IMR-90 (cell line): ENCODE measurements at regions not wholly inside any gene's neighbourhood (a gene's known extent, or its start where the extent isn't known, plus 50 kb on each side); places are given as distances from the start of the nearest gene placed in this dataset.
A peak's percentile ranks its signal among the peaks of the same experiment; 100 is the strongest.

ENCODE experiments used
- ATAC-seq: fragments of 200-7000 bp; cut with Tn5 transposase; 2 replicates; pipeline ENCODE4 v1.9.1; 2020; ENCODE audit warnings: low read depth, mild to moderate bottlenecking, moderate library complexity
- BruUV-seq: library from RNA; stranded (reverse); fragments of 400-500 nt; replicated peaks from 2 replicates; lab custom pipeline; 2021; lab: Mats Ljungman, UMichigan
- CTCF ChIA-PET: fragments of 300-600 bp; formaldehyde crosslinking; extraction: SDS; loops from one replicate; lab custom pipeline; 2021; ENCODE audit warnings: antibody characterized with exemption; lab: Yijun Ruan, JAX
- POLR2A ChIA-PET: fragments of 300-600 bp; sonication (Branson Sonifier 250); formaldehyde crosslinking; loops from one replicate; lab custom pipeline; 2022; ENCODE audit warnings: antibody characterized with exemption; ENCODE audit not compliant: unreplicated experiment; lab: Charles Lee
- DNase-seq: peaks from one replicate; pipeline ENCODE4 v3.0.0; 2013
- H2AFZ ChIP-seq: replicated peaks from 2 replicates; pipeline ENCODE3; 2013; ENCODE audit warnings: low read length, mild to moderate bottlenecking; ENCODE audit not compliant: poor library complexity
- H2AK5ac ChIP-seq: 2 replicates; pipeline ENCODE4 v1.6.1; 2013; ENCODE audit warnings: low read depth, low read length, inconsistent platforms
- H2AK9ac ChIP-seq: replicated peaks from 2 replicates; pipeline ENCODE3; 2013; ENCODE audit warnings: mild to moderate bottlenecking, low read depth, low read length, moderate library complexity; ENCODE audit not compliant: poor library complexity
- H2BK120ac ChIP-seq: 2 replicates; pipeline ENCODE4 v1.6.1; 2013; ENCODE audit warnings: low read depth, low read length, inconsistent platforms
- H2BK15ac ChIP-seq: 3 replicates; pipeline ENCODE4 v1.6.1; 2013; ENCODE audit warnings: low read depth, low read length, inconsistent platforms
- H2BK20ac ChIP-seq: 2 replicates; pipeline ENCODE4 v1.6.1; 2013; ENCODE audit warnings: low read depth, mild to moderate bottlenecking, inconsistent platforms, low read length, moderate library complexity
- H2BK5ac ChIP-seq: 2 replicates; pipeline ENCODE4 v1.6.1; 2013; ENCODE audit warnings: mild to moderate bottlenecking, low read depth, low read length, inconsistent platforms; ENCODE audit not compliant: poor library complexity, severe bottlenecking
- H3K14ac ChIP-seq: replicated peaks from 2 replicates; pipeline ENCODE4 v1.6.1; 2013; ENCODE audit warnings: low read depth, low read length, inconsistent platforms
- H3K18ac ChIP-seq: 2 replicates; pipeline ENCODE4 v1.6.1; 2013; ENCODE audit warnings: low read depth, low read length, control low read depth
- H3K23ac ChIP-seq: 2 replicates; pipeline ENCODE4 v1.6.1; 2013; ENCODE audit warnings: low read depth, low read length, inconsistent platforms
- H3K27ac ChIP-seq: 2 replicates; pipeline ENCODE4 v1.5.1; 2013; ENCODE audit warnings: mild to moderate bottlenecking, control low read depth, low read length; ENCODE audit not compliant: insufficient read depth
- H3K27me3 ChIP-seq: 2 replicates; pipeline ENCODE4 v1.6.1; 2013; ENCODE audit warnings: low read length; ENCODE audit not compliant: control insufficient read depth, insufficient read depth
- H3K36me3 ChIP-seq: 2 replicates; pipeline ENCODE4 v1.6.1; 2013; ENCODE audit warnings: low read length, mixed read lengths; ENCODE audit not compliant: control insufficient read depth, insufficient read depth
- H3K4ac ChIP-seq: 2 replicates; pipeline ENCODE4 v1.6.1; 2013; ENCODE audit warnings: low read depth, low read length, inconsistent platforms
- H3K4me1 ChIP-seq: 2 replicates; pipeline ENCODE4 v1.6.1; 2013; ENCODE audit warnings: low read length, mixed read lengths; ENCODE audit not compliant: control insufficient read depth, insufficient read depth
- H3K4me2 ChIP-seq: 2 replicates; pipeline ENCODE4 v1.6.1; 2013; ENCODE audit warnings: low read depth, mild to moderate bottlenecking, control low read depth, low read length, moderate library complexity
- H3K4me3 ChIP-seq: 2 replicates; pipeline ENCODE4 v1.5.1; 2013; ENCODE audit warnings: low read depth, mild to moderate bottlenecking, control low read depth, low read length, moderate library complexity; ENCODE audit not compliant: insufficient read depth
- H3K56ac ChIP-seq: 2 replicates; pipeline ENCODE4 v1.6.1; 2013; ENCODE audit warnings: low read length, inconsistent platforms; ENCODE audit not compliant: insufficient read depth; ENCODE audit errors: extremely low read depth
- H3K79me1 ChIP-seq, 2 experiments: 2 replicates each; pipeline ENCODE4 v1.6.1; 2013; ENCODE audit warnings: low read length in 2 of 2, inconsistent platforms in 1 of 2, low read depth in 1 of 2
- H3K9ac ChIP-seq: 2 replicates; pipeline ENCODE4 v1.6.1; 2013; ENCODE audit warnings: low read depth, low read length, control low read depth
- H3K9me1 ChIP-seq: 2 replicates; pipeline ENCODE4 v1.6.1; 2013; ENCODE audit warnings: low read length, inconsistent platforms; ENCODE audit not compliant: insufficient read depth
- H3K9me3 ChIP-seq: 2 replicates; pipeline ENCODE4 v1.6.1; 2013; ENCODE audit warnings: low read length; ENCODE audit not compliant: control insufficient read depth, insufficient read depth
- H4K20me1 ChIP-seq: 2 replicates; pipeline ENCODE4 v1.6.1; 2013; ENCODE audit warnings: low read length, inconsistent platforms; ENCODE audit not compliant: insufficient read depth
- H4K5ac ChIP-seq: 2 replicates; pipeline ENCODE4 v1.6.1; 2013; ENCODE audit warnings: mild to moderate bottlenecking, low read depth, low read length, control low read depth
- H4K8ac ChIP-seq, 2 experiments: 2 replicates each; pipeline ENCODE4 v1.6.1; 2013; ENCODE audit warnings: low read depth in 2 of 2, low read length in 2 of 2, control low read depth in 1 of 2, inconsistent platforms in 1 of 2
- H4K91ac ChIP-seq: 2 replicates; pipeline ENCODE4 v1.6.1; 2013; ENCODE audit warnings: low read depth, low read length, inconsistent platforms; ENCODE audit not compliant: insufficient read depth
- BHLHE40 ChIP-seq: fragments of 150-350 bp; IDR thresholded peaks from 2 replicates; pipeline ENCODE4 v1.6.1; 2016; ENCODE audit warnings: mild to moderate bottlenecking, low read depth, low read length
- CHD1 ChIP-seq: IDR thresholded peaks from 2 replicates; pipeline ENCODE4 v1.6.1; 2012; ENCODE audit warnings: low read depth, low read length, improper control_type of control experiment
- MAZ ChIP-seq: IDR thresholded peaks from 2 replicates; pipeline ENCODE4 v1.6.1; 2012; ENCODE audit warnings: low read depth, mild to moderate bottlenecking, low read length, improper control_type of control experiment, moderate library complexity, borderline replicate concordance
- RFX5 ChIP-seq: IDR thresholded peaks from 2 replicates; pipeline ENCODE4 v1.8.0; 2012; ENCODE audit warnings: low read depth, mild to moderate bottlenecking, low read length, moderate library complexity
- WGBS, 2 experiments: methylation state at CpG; one replicate each; pipeline versions ENCODE4 v1.1.5 to v1.1.7; 2013; ENCODE audit warnings: missing lambda C conversion rate in 2 of 2; ENCODE audit not compliant: insufficient read length in 1 of 2; ENCODE audit errors: extremely low coverage in 2 of 2; 5-methylcytosine and 5-hydroxymethylcytosine counted together
- dilution Hi-C: fragments of 300-500 bp; cut with HindIII; formaldehyde crosslinking; loops from one replicate; pipeline ENCODE4 v1.14.3; 2018; ENCODE audit warnings: low sequenced_read_pairs; ENCODE audit not compliant: unreplicated experiment
- in situ Hi-C: fragments of 300-500 bp; cut with MboI; formaldehyde crosslinking; loops from 3 replicates; pipeline ENCODE4 v1.14.3; 2019; ENCODE audit warnings: low sequenced_read_pairs, inconsistent platforms, mixed read lengths
- intact Hi-C: fragments of 100-400 bp; cut with micrococcal nuclease; formaldehyde crosslinking; loops from 2 replicates; pipeline ENCODE4 v1.10.0; 2022
- TF ChIP-seq, protein P1 (sequence below): fragments of 150-350 bp; IDR thresholded peaks from 2 replicates; pipeline ENCODE4 v1.6.1; 2016; ENCODE audit warnings: low read depth, mild to moderate bottlenecking, low read length, moderate library complexity, borderline replicate concordance

DNA sequence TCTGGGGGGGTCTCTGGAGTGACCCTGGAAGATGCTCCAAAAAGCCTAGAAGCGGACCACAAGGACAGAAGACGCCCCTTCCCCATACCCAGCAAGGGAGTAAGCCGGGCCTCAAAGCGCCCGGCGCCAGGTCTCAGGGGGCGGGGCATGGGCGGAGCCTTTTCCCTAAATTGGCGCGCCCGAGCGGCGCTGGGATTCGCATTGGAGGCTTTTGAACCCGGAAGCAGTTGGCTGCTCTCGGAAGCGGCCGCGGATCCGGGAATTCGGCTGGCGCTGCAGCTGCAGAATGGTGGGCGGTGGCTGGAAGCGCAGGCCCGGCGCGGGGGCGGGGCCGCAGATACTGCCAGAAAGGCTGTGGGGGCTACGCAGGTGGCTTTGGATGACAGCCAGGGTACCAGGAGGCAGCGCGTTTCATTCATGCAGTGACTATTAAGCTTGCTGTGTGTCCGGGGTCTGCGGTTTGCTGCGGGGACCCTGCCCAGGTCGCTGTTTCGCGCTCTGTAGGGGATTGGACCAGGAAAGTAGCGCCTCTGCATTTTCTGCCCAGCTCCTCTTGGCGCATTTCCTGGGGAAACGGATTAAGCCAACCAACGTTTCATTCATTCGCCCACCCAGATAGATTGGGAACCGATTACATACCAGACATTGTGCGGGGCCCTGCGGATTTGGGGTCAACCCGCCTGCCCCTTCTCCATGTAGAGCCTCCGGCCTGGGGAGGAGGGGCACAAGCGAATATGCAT is 83.0 kb upstream of the FREM1 start:
- Histone ChIP-seq H4K5ac (peak overlapping the region; percentile 82), H3K27me3 (no peaks in the 10 kb centered on the region), H2BK20ac (no peak overlapping the region), H3K18ac (no peak overlapping the region), H3K79me1 (no peaks in the 10 kb centered on the region), H3K9me3 (no peaks in the 10 kb centered on the region), H2AK5ac (no peak overlapping the region), H3K23ac (no peak overlapping the region), H3K4me3 (peak overlapping the region; percentile 85), H4K20me1 (no peaks in the 10 kb centered on the region), H3K27ac (0 out of 2 replicates have a peak overlapping the region, but pooled peaks have one; percentile 27), H2AK9ac (peak overlapping the region; percentile 26), H2BK120ac (no peak overlapping the region), H3K56ac (no peak overlapping the region), H2BK15ac (no peak overlapping the region), H3K4me2 (peak overlapping the region; percentile 79), H4K8ac (peak overlapping the region; percentile 76 to 86), H3K9me1 (no peaks in the 10 kb centered on the region), H3K14ac (no peak overlapping the region), H4K91ac (no peak overlapping the region), H3K36me3 (no peaks in the 10 kb centered on the region), H2AFZ (peak overlapping the region; percentile 93), H3K4ac (no peak overlapping the region), H2BK5ac (no peak overlapping the region), H3K9ac (peak overlapping the region; percentile 37; the same call in 1 of the 2 replicates), H3K4me1 (no peaks in the 10 kb centered on the region)
- in situ Hi-C loops, result no loop called here
- TF ChIP-seq, protein P1, sequence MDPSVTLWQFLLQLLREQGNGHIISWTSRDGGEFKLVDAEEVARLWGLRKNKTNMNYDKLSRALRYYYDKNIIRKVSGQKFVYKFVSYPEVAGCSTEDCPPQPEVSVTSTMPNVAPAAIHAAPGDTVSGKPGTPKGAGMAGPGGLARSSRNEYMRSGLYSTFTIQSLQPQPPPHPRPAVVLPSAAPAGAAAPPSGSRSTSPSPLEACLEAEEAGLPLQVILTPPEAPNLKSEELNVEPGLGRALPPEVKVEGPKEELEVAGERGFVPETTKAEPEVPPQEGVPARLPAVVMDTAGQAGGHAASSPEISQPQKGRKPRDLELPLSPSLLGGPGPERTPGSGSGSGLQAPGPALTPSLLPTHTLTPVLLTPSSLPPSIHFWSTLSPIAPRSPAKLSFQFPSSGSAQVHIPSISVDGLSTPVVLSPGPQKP, result no peak
- TF ChIP-seq MAZ (no peak), RFX5 (peak; percentile 47; the same call in 1 of the 2 replicates), CHD1 (no peak), BHLHE40 (no peak)
- DNase-seq, result peak; percentile 54
- peak; percentile 96 for ATAC-seq
- intact Hi-C loops, result no loop called here
- dilution Hi-C loops, result no loop called here
- no TSS peak for BruUV-seq
- ChIA-PET CTCF (no interaction called here), POLR2A (no interaction called here)
- 4% methylated on average over 20 of the region's 49 CpGs; no CpG with 5 or more reads in 1 of the 2 experiments for WGBS, 2 experiments
